ENCODE measurements at regions not wholly inside any gene's neighbourhood (a gene's known extent, or its start where the extent isn't known, plus 50 kb on each side); places are given as distances from the start of the nearest gene placed in this dataset.

DNA sequence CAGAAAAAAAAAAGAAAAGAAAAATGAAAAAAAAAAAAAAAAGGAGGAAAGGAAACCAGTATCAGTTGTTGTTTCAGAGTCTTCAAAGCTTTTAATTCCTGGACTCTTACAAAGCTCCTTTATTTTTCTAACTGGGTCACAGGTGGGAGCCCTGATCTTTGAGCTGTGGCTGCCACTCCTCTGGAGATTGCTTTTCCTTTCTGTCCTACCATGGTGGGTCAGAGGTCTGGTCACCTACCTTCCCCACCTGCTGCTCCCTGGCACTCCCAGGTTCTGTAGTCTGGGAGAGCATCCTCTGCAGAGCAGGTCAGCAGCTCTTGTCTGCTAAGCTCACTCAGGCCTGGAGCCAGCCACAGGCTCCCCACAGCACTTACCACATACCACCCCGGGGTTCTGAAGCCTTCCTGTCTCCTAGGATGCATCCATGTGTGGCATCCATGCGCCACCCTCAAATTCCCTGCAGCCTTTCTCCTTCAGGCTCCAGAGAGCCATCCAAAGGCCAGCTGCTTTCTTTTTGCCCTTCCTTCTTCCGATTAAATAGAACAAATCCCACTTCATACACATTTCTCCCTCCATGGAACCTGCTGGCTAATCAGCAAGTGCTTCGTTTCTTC is 73.2 kb upstream of the TPK1 start:
- intact Hi-C loops (cut with micrococcal nuclease), result no loop called here
- H3K79me2 ChIP-seq (ENCODE audit: insufficient read depth, low read length), result no peaks in the 10 kb centered on the region
- no peaks in the 10 kb centered on the region for H3K36me3 ChIP-seq (ENCODE audit: control insufficient read depth in 1 of 2, insufficient read depth in 2 of 2, low read length in 2 of 2)

More for the DNA sequence above, 73.2 kb upstream of the TPK1 start:
- no TSS peak for BruUV-seq (replicated peaks)
- Histone ChIP-seq H3K27ac (ENCODE audit: low read depth, low read length) (no peak overlapping the region), H3K9me2 (ENCODE audit: insufficient read depth) (no peaks in the 10 kb centered on the region), H3K4me3 (replicated peaks in 1 of 2; ENCODE audit: low read depth in 1 of 2, low read length in 2 of 2) (no peak overlapping the region), H4K20me1 (ENCODE audit: insufficient read depth) (no peaks in the 10 kb centered on the region), H3K9me3 (ENCODE audit: control insufficient read depth in 1 of 2, insufficient read depth in 1 of 2, low read depth in 1 of 2, low read length in 2 of 2) (no peaks in the 10 kb centered on the region), H3K27me3 (ENCODE audit: insufficient read depth, low read length) (peaks cover 10% of the 10 kb centered on the region; the same call in 1 of the 2 replicates), H3K4me2 (ENCODE audit: low read length) (no peak overlapping the region), H3K9ac (ENCODE audit: low read length) (no peak overlapping the region), H2AFZ (ENCODE audit: low read depth, low read length, poor library complexity, severe bottlenecking) (no peak overlapping the region), H3K4me1 (ENCODE audit: control insufficient read depth in 1 of 2, insufficient read depth in 2 of 2, low read length in 2 of 2) (no peaks in the 10 kb centered on the region)
- ChIA-PET RAD21 (ENCODE audit: low non-redundant PET in 1 of 2, low total read pairs in 2 of 2, uncharacterized antibody in 2 of 2, unreplicated experiment in 2 of 2) (no interaction called here), POLR2A (no interaction called here), CTCF (no interaction called here)
- DNase-seq (ENCODE audit: low read depth, low spot score) (no peak), ATAC-seq (no peak)
- TF ChIP-seq EGR1 (IDR thresholded peaks at IDR 0.05; ENCODE audit: low read depth), result no peak
- no peak for TF ChIP-seq CBX3 (IDR thresholded peaks at IDR 0.05; ENCODE audit: low read depth)
- TF ChIP-seq, protein P1, sequence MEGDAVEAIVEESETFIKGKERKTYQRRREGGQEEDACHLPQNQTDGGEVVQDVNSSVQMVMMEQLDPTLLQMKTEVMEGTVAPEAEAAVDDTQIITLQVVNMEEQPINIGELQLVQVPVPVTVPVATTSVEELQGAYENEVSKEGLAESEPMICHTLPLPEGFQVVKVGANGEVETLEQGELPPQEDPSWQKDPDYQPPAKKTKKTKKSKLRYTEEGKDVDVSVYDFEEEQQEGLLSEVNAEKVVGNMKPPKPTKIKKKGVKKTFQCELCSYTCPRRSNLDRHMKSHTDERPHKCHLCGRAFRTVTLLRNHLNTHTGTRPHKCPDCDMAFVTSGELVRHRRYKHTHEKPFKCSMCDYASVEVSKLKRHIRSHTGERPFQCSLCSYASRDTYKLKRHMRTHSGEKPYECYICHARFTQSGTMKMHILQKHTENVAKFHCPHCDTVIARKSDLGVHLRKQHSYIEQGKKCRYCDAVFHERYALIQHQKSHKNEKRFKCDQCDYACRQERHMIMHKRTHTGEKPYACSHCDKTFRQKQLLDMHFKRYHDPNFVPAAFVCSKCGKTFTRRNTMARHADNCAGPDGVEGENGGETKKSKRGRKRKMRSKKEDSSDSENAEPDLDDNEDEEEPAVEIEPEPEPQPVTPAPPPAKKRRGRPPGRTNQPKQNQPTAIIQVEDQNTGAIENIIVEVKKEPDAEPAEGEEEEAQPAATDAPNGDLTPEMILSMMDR (IDR thresholded peaks at IDR 0.05 in 2 of 3, conservative IDR thresholded peaks at IDR 0.05 in 1 of 3; ENCODE audit: borderline replicate concordance in 1 of 3, insufficient read depth in 1 of 3, low read depth in 2 of 3, low read length in 2 of 3), result no peak
- TF ChIP-seq TCF7L2 (IDR thresholded peaks at IDR 0.05; ENCODE audit: borderline replicate concordance, extremely low read depth, insufficient read depth, insufficient read length), result no peak
- no peak for TF ChIP-seq YY1 (IDR thresholded peaks at IDR 0.05; ENCODE audit: extremely low read depth, insufficient replicate concordance, low read depth, low read length)
- TF ChIP-seq SP1 (IDR thresholded peaks at IDR 0.05; ENCODE audit: low read depth), result no peak
- TF ChIP-seq, protein P2, sequence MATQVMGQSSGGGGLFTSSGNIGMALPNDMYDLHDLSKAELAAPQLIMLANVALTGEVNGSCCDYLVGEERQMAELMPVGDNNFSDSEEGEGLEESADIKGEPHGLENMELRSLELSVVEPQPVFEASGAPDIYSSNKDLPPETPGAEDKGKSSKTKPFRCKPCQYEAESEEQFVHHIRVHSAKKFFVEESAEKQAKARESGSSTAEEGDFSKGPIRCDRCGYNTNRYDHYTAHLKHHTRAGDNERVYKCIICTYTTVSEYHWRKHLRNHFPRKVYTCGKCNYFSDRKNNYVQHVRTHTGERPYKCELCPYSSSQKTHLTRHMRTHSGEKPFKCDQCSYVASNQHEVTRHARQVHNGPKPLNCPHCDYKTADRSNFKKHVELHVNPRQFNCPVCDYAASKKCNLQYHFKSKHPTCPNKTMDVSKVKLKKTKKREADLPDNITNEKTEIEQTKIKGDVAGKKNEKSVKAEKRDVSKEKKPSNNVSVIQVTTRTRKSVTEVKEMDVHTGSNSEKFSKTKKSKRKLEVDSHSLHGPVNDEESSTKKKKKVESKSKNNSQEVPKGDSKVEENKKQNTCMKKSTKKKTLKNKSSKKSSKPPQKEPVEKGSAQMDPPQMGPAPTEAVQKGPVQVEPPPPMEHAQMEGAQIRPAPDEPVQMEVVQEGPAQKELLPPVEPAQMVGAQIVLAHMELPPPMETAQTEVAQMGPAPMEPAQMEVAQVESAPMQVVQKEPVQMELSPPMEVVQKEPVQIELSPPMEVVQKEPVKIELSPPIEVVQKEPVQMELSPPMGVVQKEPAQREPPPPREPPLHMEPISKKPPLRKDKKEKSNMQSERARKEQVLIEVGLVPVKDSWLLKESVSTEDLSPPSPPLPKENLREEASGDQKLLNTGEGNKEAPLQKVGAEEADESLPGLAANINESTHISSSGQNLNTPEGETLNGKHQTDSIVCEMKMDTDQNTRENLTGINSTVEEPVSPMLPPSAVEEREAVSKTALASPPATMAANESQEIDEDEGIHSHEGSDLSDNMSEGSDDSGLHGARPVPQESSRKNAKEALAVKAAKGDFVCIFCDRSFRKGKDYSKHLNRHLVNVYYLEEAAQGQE (IDR thresholded peaks at IDR 0.05; ENCODE audit: low read depth), result no peak
- TF ChIP-seq SIN3A (IDR thresholded peaks at IDR 0.05; ENCODE audit: low read depth), result no peak
- no peak for TF ChIP-seq RAD21 (IDR thresholded peaks at IDR 0.05; ENCODE audit: low read depth)
- TF ChIP-seq JUND (IDR thresholded peaks at IDR 0.05), result no peak
- TF ChIP-seq CEBPB (IDR thresholded peaks at IDR 0.05; ENCODE audit: low read depth), result no peak
- TF ChIP-seq POLR2AphosphoS5 (IDR thresholded peaks at IDR 0.05; ENCODE audit: low read depth, low read length), result no peak
- TF ChIP-seq, protein P3, sequence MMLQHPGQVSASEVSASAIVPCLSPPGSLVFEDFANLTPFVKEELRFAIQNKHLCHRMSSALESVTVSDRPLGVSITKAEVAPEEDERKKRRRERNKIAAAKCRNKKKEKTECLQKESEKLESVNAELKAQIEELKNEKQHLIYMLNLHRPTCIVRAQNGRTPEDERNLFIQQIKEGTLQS (IDR thresholded peaks at IDR 0.05), result no peak
- TF ChIP-seq, protein P4, sequence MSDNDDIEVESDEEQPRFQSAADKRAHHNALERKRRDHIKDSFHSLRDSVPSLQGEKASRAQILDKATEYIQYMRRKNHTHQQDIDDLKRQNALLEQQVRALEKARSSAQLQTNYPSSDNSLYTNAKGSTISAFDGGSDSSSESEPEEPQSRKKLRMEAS (IDR thresholded peaks at IDR 0.05), result no peak

Data from HCT116 (cell line).